ENCODE measurements at regions not wholly inside any gene's neighbourhood (a gene's known extent, or its start where the extent isn't known, plus 50 kb on each side); places are given as distances from the start of the nearest gene placed in this dataset.

DNA sequence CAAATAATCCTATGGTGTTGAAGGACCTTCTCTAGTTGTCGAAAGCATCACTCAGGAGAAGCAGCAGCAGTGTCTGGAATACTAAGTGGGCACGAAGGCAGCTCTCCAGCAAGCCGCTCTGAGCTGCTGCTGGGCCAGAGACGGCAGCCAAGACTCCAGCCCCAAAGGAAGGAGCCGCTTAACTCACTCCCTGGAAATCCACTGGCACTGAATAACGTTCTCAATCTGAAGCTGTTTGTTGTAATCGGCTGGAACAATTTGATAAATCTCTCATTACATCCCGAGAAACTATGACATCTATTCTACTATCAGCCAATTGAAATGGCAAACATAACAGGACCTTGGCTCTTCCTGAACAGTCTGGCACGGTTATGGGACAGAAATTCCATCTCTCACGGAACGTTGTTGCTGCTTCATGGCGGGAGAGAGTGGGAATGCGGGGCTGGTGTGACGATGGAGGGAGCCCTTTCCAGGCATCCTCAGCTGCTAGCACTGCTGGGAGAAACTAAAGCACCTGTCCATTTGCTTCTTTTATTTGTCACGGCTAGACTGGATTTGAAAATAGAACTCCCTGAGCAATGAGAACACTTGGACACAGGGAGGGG lies 331.5 kb upstream of the RNF32 start:
- TF ChIP-seq, protein P1, sequence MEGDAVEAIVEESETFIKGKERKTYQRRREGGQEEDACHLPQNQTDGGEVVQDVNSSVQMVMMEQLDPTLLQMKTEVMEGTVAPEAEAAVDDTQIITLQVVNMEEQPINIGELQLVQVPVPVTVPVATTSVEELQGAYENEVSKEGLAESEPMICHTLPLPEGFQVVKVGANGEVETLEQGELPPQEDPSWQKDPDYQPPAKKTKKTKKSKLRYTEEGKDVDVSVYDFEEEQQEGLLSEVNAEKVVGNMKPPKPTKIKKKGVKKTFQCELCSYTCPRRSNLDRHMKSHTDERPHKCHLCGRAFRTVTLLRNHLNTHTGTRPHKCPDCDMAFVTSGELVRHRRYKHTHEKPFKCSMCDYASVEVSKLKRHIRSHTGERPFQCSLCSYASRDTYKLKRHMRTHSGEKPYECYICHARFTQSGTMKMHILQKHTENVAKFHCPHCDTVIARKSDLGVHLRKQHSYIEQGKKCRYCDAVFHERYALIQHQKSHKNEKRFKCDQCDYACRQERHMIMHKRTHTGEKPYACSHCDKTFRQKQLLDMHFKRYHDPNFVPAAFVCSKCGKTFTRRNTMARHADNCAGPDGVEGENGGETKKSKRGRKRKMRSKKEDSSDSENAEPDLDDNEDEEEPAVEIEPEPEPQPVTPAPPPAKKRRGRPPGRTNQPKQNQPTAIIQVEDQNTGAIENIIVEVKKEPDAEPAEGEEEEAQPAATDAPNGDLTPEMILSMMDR (conservative IDR thresholded peaks at IDR 0.05; ENCODE audit: low read depth, low read length), result no peak
- no peak for DNase-seq (ENCODE audit: low read depth)
- H3K4me3 ChIP-seq (ENCODE audit: low read depth, low read length), result no peak overlapping the region

- TF ChIP-seq, protein P1 (conservative IDR thresholded peaks at IDR 0.05; ENCODE audit: low read depth, low read length), result no peak
- DNase-seq (ENCODE audit: low read depth), result no peak
- no peak overlapping the region for H3K4me3 ChIP-seq (ENCODE audit: low read depth, low read length)
Measured at GRCh38 chr7:156307193-156307592, 333.4 kb upstream of the RNF32 start.

DNA sequence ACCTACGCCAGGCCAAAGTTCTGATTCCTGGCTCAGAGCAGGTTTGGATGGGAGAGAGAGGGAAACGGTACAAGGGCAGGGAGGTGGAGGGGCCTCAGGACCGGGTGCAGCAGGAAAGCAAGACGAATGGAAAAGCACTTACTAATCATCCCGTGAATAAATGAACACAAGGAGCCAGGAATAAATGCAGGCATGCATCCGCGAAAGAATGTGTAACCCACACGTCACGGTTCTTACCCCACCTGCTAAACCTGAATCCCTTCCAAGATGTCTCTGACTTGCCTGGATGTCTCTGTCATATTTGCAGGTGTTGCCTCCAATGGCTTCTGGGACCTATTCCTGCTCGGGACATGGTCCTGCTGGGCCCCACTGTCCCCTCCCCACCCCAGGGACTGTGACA lies 335.2 kb upstream of the RNF32 start:
- TF ChIP-seq, protein P1 (conservative IDR thresholded peaks at IDR 0.05; ENCODE audit: low read depth, low read length), result no peak
- H3K4me3 ChIP-seq (ENCODE audit: low read depth, low read length), result no peak overlapping the region
- no peak for DNase-seq (ENCODE audit: low read depth)

DNA sequence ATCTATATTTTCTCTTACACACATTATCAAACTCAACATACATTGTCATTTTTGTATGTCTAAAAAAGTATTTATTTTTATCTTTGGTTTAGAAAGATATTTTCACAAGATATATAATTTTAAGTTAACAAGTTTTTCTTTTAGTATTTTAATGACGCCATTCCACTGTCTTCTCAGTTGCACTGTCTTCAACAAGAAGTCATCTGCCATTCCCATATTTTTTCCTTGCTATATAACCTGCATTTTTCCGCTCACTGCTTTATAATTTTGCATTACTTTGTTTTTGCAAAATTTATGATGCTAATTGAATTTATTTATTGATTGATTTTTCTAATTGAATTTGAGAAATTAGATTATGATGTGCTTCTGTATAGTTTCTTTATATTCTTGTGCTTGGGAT lies 357.8 kb upstream of the RNF32 start:
- TF ChIP-seq, protein P1 (conservative IDR thresholded peaks at IDR 0.05; ENCODE audit: low read depth, low read length), result no peak
- no peak overlapping the region for H3K4me3 ChIP-seq (ENCODE audit: low read depth, low read length)
- no peak for DNase-seq (ENCODE audit: low read depth)

DNA sequence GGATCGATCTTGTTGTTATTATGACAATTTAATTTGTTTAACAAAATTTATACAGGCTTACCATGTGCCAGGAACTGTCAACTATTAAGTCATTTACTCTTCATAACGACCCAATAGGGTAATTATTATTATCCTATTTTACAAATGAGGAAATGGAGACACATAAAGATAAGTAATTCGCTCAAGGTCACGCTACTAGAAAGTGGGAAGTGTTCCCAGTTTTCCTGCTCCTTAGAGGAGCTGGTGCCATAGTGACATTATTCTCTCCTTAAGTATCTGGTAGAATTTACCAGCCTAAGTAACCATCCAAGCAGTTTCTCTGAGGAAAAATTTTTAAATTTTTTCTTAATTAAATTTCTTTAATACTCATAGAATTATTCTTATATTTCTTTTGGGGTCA lies 360.9 kb upstream of the RNF32 start:
- H3K4me3 ChIP-seq (ENCODE audit: low read depth, low read length), result no peak overlapping the region
- TF ChIP-seq, protein P1 (conservative IDR thresholded peaks at IDR 0.05; ENCODE audit: low read depth, low read length), result no peak
- DNase-seq (ENCODE audit: low read depth), result no peak

GRCh38 chr7:156275292-156275691 lies 365.3 kb upstream of the RNF32 start:
- no peak for DNase-seq (ENCODE audit: low read depth)
- TF ChIP-seq, protein P1 (conservative IDR thresholded peaks at IDR 0.05; ENCODE audit: low read depth, low read length), result no peak
- no peak overlapping the region for H3K4me3 ChIP-seq (ENCODE audit: low read depth, low read length)

DNA sequence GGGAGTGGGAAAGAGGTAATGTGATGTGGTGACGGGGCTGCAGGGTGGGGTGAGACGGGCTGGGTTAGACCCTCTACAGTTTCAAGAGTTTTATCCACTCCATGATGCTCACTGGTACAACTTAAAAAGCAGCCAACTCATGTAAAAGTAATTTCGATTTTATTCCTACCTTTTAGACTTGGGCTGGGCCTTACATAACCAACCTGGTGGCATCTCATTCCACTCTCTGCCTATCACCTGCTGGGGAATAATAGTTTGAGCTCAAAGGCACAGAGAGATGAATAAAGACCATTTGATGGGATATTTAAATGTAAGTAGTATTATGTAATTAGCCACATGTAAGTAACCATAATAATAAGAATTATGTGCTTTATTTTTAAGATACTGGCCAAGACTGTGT lies 366.0 kb upstream of the RNF32 start:
- H3K4me3 ChIP-seq (ENCODE audit: low read depth, low read length), result no peak overlapping the region
- no peak for DNase-seq (ENCODE audit: low read depth)
- TF ChIP-seq, protein P1 (conservative IDR thresholded peaks at IDR 0.05; ENCODE audit: low read depth, low read length), result no peak

Data from epithelial cell of proximal tubule (primary cell).